GM06990 (cell line): ENCODE measurements at regions not wholly inside any gene's neighbourhood (a gene's known extent, or its start where the extent isn't known, plus 50 kb on each side); places are given as distances from the start of the nearest gene placed in this dataset.

ENCODE experiments used
- DNase-seq: peaks from one replicate; pipeline ENCODE4 v3.0.0-alpha.2; 2011; ENCODE audit not compliant: insufficient read length; ENCODE audit errors: extremely low read depth
- H3K27me3 ChIP-seq: replicated peaks from 2 replicates; pipeline ENCODE4 v1.6.0; 2011; ENCODE audit warnings: low read length; ENCODE audit not compliant: control insufficient read depth, insufficient read depth
- H3K36me3 ChIP-seq: 2 replicates; pipeline ENCODE4 v1.5.1; 2011; ENCODE audit warnings: low read length; ENCODE audit not compliant: control insufficient read depth, insufficient read depth
- H3K4me3 ChIP-seq: replicated peaks from 2 replicates; pipeline ENCODE4 v1.5.1; 2011; ENCODE audit warnings: low read depth, mild to moderate bottlenecking, control low read depth, low read length
- CTCF ChIP-seq: IDR thresholded peaks from 2 replicates; pipeline ENCODE4 v1.5.1; 2011; ENCODE audit warnings: low read length, control low read depth, mild to moderate bottlenecking, inconsistent platforms; ENCODE audit not compliant: insufficient read depth, poor library complexity, severe bottlenecking

GRCh38 chr5:18238321-18238720 lies 604.1 kb downstream of the TAF11L14 start:
- no peak for TF ChIP-seq CTCF
- no peak for DNase-seq
- Histone ChIP-seq H3K4me3 (no peak overlapping the region), H3K36me3 (no peaks in the 10 kb centered on the region), H3K27me3 (no peaks in the 10 kb centered on the region)

- no peaks in the 10 kb centered on the region for H3K27me3 ChIP-seq
- no peak for DNase-seq
- no peaks in the 10 kb centered on the region for H3K36me3 ChIP-seq
- TF ChIP-seq CTCF, result no peak
- H3K4me3 ChIP-seq, result no peak overlapping the region
These were observed 606.7 kb downstream of the TAF11L14 start for GRCh38 chr5:18240971-18241370.

GRCh38 chr5:18243846-18244245 lies 609.6 kb downstream of the TAF11L14 start:
- no peak overlapping the region for H3K4me3 ChIP-seq
- DNase-seq, result no peak
- no peak for TF ChIP-seq CTCF
- no peaks in the 10 kb centered on the region for H3K27me3 ChIP-seq
- H3K36me3 ChIP-seq, result no peaks in the 10 kb centered on the region

GRCh38 chr5:18244309-18244708 lies 610.0 kb downstream of the TAF11L14 start:
- no peak for TF ChIP-seq CTCF
- H3K4me3 ChIP-seq, result no peak overlapping the region
- no peak for DNase-seq
- H3K27me3 ChIP-seq, result no peaks in the 10 kb centered on the region
- H3K36me3 ChIP-seq, result no peaks in the 10 kb centered on the region

- H3K27me3 ChIP-seq, result no peaks in the 10 kb centered on the region
- H3K36me3 ChIP-seq, result no peaks in the 10 kb centered on the region
- TF ChIP-seq CTCF, result no peak
- H3K4me3 ChIP-seq, result no peak overlapping the region
- no peak for DNase-seq
These were observed 618.3 kb downstream of the TAF11L14 start for GRCh38 chr5:18252559-18252958.

GRCh38 chr5:18264126-18264882 lies 630.0 kb downstream of the TAF11L14 start:
- DNase-seq, result no peak
- Histone ChIP-seq H3K36me3 (no peaks in the 10 kb centered on the region), H3K4me3 (no peak overlapping the region), H3K27me3 (no peaks in the 10 kb centered on the region)
- TF ChIP-seq CTCF, result no peak
